HCT116 (cell line): ENCODE measurements at regions not wholly inside any gene's neighbourhood (a gene's known extent, or its start where the extent isn't known, plus 50 kb on each side); places are given as distances from the start of the nearest gene placed in this dataset.

Experiments
- ATAC-seq: fragments of 200-7000 bp; cut with Tn5 transposase; 2 replicates; pipeline ENCODE4 v1.9.1; 2020; ENCODE audit warnings: mild to moderate bottlenecking, moderate library complexity
- BruUV-seq: library from RNA; stranded (reverse); fragments of 400-500 nt; replicated peaks from 2 replicates; lab custom pipeline; 2021; lab: Mats Ljungman, UMichigan
- CTCF ChIA-PET: fragments of 300-600 bp; sonication (Branson Sonifier 250); formaldehyde crosslinking; loops from one replicate; lab custom pipeline; 2021; ENCODE audit warnings: antibody characterized with exemption; lab: Charles Lee
- POLR2A ChIA-PET: fragments of 300-600, 350-600 bp; sonication (Branson Sonifier 250); formaldehyde crosslinking; loops from one replicate; lab custom pipeline; 2021; ENCODE audit warnings: antibody characterized with exemption; lab: Charles Lee
- RAD21 ChIA-PET, 2 experiments: fragments of 300-600 bp; sonication (Branson Sonifier 250); formaldehyde crosslinking; loops; one replicate each; lab custom pipeline; 2023; ENCODE audit warnings: low total read pairs in 2 of 2; ENCODE audit not compliant: uncharacterized antibody in 2 of 2, unreplicated experiment in 2 of 2, low non-redundant PET in 1 of 2; lab: Charles Lee
- DNase-seq: peaks from one replicate; pipeline ENCODE4 v3.0.0-alpha.2; 2010; ENCODE audit warnings: low read depth, low spot score
- H2AFZ ChIP-seq: fragments of 200-600 bp; shearing (Covaris generic), sonication (generic); 2 replicates; pipeline ENCODE4 v1.6.1; 2017; ENCODE audit warnings: low read depth, mixed run types, mixed read lengths, antibody characterized with exemption, low read length; ENCODE audit not compliant: poor library complexity, severe bottlenecking
- H3K27ac ChIP-seq: 2 replicates; pipeline ENCODE4 v1.5.1; 2012; ENCODE audit warnings: low read depth, low read length
- H3K27me3 ChIP-seq: fragments of 200-600 bp; sonication (generic); 2 replicates; pipeline ENCODE4 v1.6.1; 2016; ENCODE audit warnings: mixed run types, low read length, mixed read lengths; ENCODE audit not compliant: insufficient read depth
- H3K36me3 ChIP-seq, 2 experiments: fragments of 200-500 bp in 1 of 2; fragments of 200-600 bp in 1 of 2; sonication (Bioruptor generic) in 1 of 2; sonication (generic) in 1 of 2; 2 replicates each; pipeline versions ENCODE4 v1.5.1 to v1.6.1; 2014 to 2016; ENCODE audit warnings: low read length in 2 of 2, inconsistent platforms in 1 of 2, mixed read lengths in 1 of 2, mixed run types in 1 of 2; ENCODE audit not compliant: insufficient read depth in 2 of 2, control insufficient read depth in 1 of 2
- H3K4me1 ChIP-seq, 2 experiments: fragments of 200-600 bp in 1 of 2; sonication (generic) in 1 of 2; 2 replicates each; pipeline versions ENCODE4 v1.5.1 to v1.6.1; 2012 to 2017; ENCODE audit warnings: low read length in 2 of 2, inconsistent platforms in 1 of 2, mild to moderate bottlenecking in 1 of 2, mixed read lengths in 1 of 2, mixed run types in 1 of 2, moderate library complexity in 1 of 2; ENCODE audit not compliant: insufficient read depth in 2 of 2, control insufficient read depth in 1 of 2
- H3K4me2 ChIP-seq: fragments of 200-600 bp; sonication (generic); 2 replicates; pipeline ENCODE4 v1.6.1; 2017; ENCODE audit warnings: mixed run types, low read length, mixed read lengths
- H3K4me3 ChIP-seq, 2 experiments: fragments of 200-600 bp in 1 of 2; sonication (generic) in 1 of 2; replicated peaks in 1 of 2; 2 replicates each; pipeline ENCODE4 v1.5.1; 2011 to 2016; ENCODE audit warnings: low read length in 2 of 2, control low read depth in 1 of 2, low read depth in 1 of 2, mild to moderate bottlenecking in 1 of 2, mixed read lengths in 1 of 2, mixed run types in 1 of 2
- H3K79me2 ChIP-seq: fragments of 200-600 bp; sonication (generic); 2 replicates; pipeline ENCODE4 v1.6.1; 2017; ENCODE audit warnings: mild to moderate bottlenecking, mixed run types, low read length, moderate library complexity, mixed read lengths; ENCODE audit not compliant: insufficient read depth
- H3K9ac ChIP-seq: fragments of 200-600 bp; sonication (generic); 2 replicates; pipeline ENCODE4 v1.6.1; 2016; ENCODE audit warnings: low read length, mixed read lengths
- H3K9me2 ChIP-seq: fragments of 200-600 bp; sonication (generic), shearing (Covaris generic); 2 replicates; pipeline ENCODE4 v1.6.1; 2017; ENCODE audit warnings: mixed run types, mild to moderate bottlenecking, moderate library complexity; ENCODE audit not compliant: insufficient read depth
- H3K9me3 ChIP-seq, 2 experiments: fragments of 200-500 bp in 1 of 2; fragments of 200-600 bp in 1 of 2; sonication (Bioruptor generic) in 1 of 2; sonication (generic) in 1 of 2; 2 replicates each; pipeline ENCODE4 v1.6.1; 2014 to 2017; ENCODE audit warnings: low read length in 2 of 2, mixed read lengths in 2 of 2, inconsistent platforms in 1 of 2, low read depth in 1 of 2, mild to moderate bottlenecking in 1 of 2, mixed run types in 1 of 2, moderate library complexity in 1 of 2; ENCODE audit not compliant: control insufficient read depth in 1 of 2, insufficient read depth in 1 of 2
- H4K20me1 ChIP-seq: fragments of 200-600 bp; sonication (generic), shearing (Covaris generic); 2 replicates; pipeline ENCODE4 v1.6.1; 2017; ENCODE audit warnings: mixed run types, mild to moderate bottlenecking, moderate library complexity; ENCODE audit not compliant: insufficient read depth
- ATF3 ChIP-seq: IDR thresholded peaks from 2 replicates; pipeline ENCODE4 v1.6.1; 2012
- CTCF ChIP-seq, 3 experiments: fragments of 200-600 bp in 1 of 3; sonication (generic) in 1 of 3; IDR thresholded peaks in 2 of 3; conservative IDR thresholded peaks in 1 of 3; 2 replicates each; pipeline ENCODE4 v1.5.1; 2012 to 2017; ENCODE audit warnings: low read depth in 2 of 3, low read length in 2 of 3, antibody characterized with exemption in 1 of 3, borderline replicate concordance in 1 of 3, control low read depth in 1 of 3, mild to moderate bottlenecking in 1 of 3, mixed read lengths in 1 of 3, mixed run types in 1 of 3, moderate library complexity in 1 of 3; ENCODE audit not compliant: insufficient read depth in 1 of 3
- EZH2 ChIP-seq: fragments of 200-600 bp; sonication (generic); IDR thresholded peaks from 2 replicates; pipeline ENCODE4 v1.6.1; 2017; ENCODE audit warnings: antibody characterized with exemption, mixed run types
- EZH2phosphoT487 ChIP-seq: fragments of 200-600 bp; IDR thresholded peaks from 2 replicates; pipeline ENCODE4 v1.6.1; 2018; ENCODE audit warnings: antibody characterized with exemption, borderline replicate concordance
- MAX ChIP-seq: IDR thresholded peaks from 2 replicates; pipeline ENCODE4 v1.6.1; 2012
- POLR2A ChIP-seq: IDR thresholded peaks from 2 replicates; pipeline ENCODE4 v1.7.0; 2011; ENCODE audit warnings: borderline replicate concordance; ENCODE audit not compliant: insufficient read depth, insufficient read length; ENCODE audit errors: extremely low read depth
- REST ChIP-seq: IDR thresholded peaks from 2 replicates; pipeline ENCODE4 v1.6.1; 2012; ENCODE audit warnings: low read depth
- SP1 ChIP-seq: IDR thresholded peaks from 2 replicates; pipeline ENCODE4 v1.6.1; 2012; ENCODE audit warnings: low read depth
- intact Hi-C: fragments of 100-400 bp; cut with micrococcal nuclease; formaldehyde crosslinking; loops from 2 replicates; pipeline ENCODE4 v1.10.0; 2022

GRCh38 chr1:101438359-101438758, 201.5 kb downstream of the S1PR1 start (continued):
- TF ChIP-seq CTCF (IDR thresholded peaks at IDR 0.05 in 2 of 3, conservative IDR thresholded peaks at IDR 0.05 in 1 of 3; ENCODE audit: borderline replicate concordance in 1 of 3, insufficient read depth in 1 of 3, low read depth in 2 of 3, low read length in 2 of 3) = peak; percentile 22 to 34 (median 33); a peak in 3 of 6 replicates
- no peak for TF ChIP-seq ATF3

- ChIA-PET CTCF (interaction anchor here (2.1 kb wide), 1 partner anchor 131 kb away, joined by 11 read pairs; no protein-coding TSS in a partner anchor), RAD21 (no interaction called here), POLR2A (no interaction called here)
- Histone ChIP-seq H2AFZ (no peak overlapping the region), H4K20me1 (no peaks in the 10 kb centered on the region), H3K9ac (no peak overlapping the region), H3K4me2 (no peak overlapping the region), H3K79me2 (no peaks in the 10 kb centered on the region), H3K4me1 (no peaks in the 10 kb centered on the region), H3K36me3 (no peaks in the 10 kb centered on the region), H3K27ac (no peak overlapping the region), H3K4me3 (no peak overlapping the region), H3K9me2 (no peaks in the 10 kb centered on the region), H3K27me3 (peaks cover 18% of the 10 kb centered on the region; the same call in 1 of the 2 replicates), H3K9me3 (no peaks in the 10 kb centered on the region)
- intact Hi-C loops = no loop called here
- no TSS peak for BruUV-seq
- TF ChIP-seq MAX (no peak), SP1 (no peak), EZH2phosphoT487 (no peak), POLR2A (no peak), EZH2 (no peak), REST (no peak)
- DNase-seq (no peak), ATAC-seq (no peak)
These were observed 203.7 kb downstream of the S1PR1 start for GRCh38 chr1:101440485-101440884.
